KG1 (cell line): ENCODE measurements at regions not wholly inside any gene's neighbourhood (a gene's known extent, or its start where the extent isn't known, plus 50 kb on each side); places are given as distances from the start of the nearest gene placed in this dataset.
"Not testable (repeated sequence)": the region's sequence is repeated elsewhere in the genome, so short reads cannot be mapped to it uniquely, and the experiment has no call there.

Source experiments
- DNase-seq: peaks from one replicate; lab custom pipeline; 2025; lab: John Stamatoyannopoulos, UW

DNA sequence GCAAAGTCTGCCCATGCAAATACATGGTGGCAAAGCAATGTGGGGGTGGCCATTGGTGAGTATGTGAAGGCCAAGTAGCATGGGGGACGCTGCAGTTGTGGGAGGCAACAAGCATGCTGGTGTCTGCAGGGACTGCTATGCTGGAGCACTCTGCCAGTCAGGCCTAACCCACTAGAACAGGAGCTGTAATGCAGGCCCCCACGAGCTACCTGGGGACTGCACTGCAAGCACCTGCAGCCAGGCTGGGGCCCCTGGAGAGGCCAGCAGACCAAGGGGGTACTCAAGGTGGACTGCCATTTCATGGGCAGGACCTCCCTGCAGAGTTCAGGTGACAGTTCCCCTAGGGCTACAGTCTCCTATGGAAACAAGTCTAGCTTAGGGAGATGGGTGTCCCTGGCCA, 183.8 kb upstream of the PDE4D start:
- no peak for DNase-seq

DNA sequence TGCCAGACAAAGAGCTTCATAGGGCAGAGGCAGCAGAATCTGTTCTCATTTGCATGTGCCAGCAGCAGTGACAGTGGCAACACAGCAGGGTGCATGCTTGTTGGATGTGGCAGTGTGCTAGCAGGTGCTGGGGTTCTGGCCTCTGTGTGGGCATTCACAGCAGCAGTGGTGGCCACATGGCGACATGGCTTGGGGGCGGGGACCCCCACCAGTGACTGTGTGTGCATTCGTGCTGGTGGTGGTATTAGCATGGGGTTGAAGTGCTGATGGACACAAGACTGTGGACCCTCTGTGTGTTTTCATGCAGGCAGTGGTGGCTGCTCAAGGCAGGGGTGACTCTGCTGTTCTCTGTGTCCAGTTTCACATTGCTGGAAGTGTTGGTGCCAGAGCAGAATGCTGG, 183.2 kb upstream of the PDE4D start:
- no peak for DNase-seq

- DNase-seq = no peak
Measured at GRCh38 chr5:60066502-60066901, 173.0 kb upstream of the PDE4D start.

GRCh38 chr5:60060389-60060788, 166.9 kb upstream of the PDE4D start:
- DNase-seq = no peak

- no peak for DNase-seq
Measured at GRCh38 chr5:60056191-60056590, 162.7 kb upstream of the PDE4D start.

DNA sequence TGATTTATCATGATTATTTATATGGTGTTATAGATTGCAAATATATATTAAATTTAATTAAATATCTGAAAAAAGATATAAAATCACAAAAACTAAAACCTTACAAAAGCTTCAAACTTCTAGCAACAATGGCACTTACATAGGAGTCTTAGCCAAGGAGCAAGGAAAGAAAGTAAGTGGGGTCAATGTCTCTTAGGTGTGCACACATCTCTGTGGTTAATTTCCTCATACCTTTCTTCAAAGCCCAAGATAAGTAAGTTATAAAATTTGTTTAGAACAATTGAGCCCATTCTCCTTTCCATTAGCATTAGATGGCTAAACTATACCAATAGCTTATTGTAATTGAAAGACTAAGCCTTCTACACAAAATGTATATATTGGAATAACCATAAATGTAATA, 161.6 kb upstream of the PDE4D start:
- no peak for DNase-seq

- not testable (repeated sequence) for DNase-seq
Measured at GRCh38 chr5:60041996-60042664, 148.6 kb upstream of the PDE4D start.

- DNase-seq = not testable (repeated sequence)
Measured at GRCh38 chr5:60041508-60041907, 148.0 kb upstream of the PDE4D start.

- DNase-seq = no peak
Measured at GRCh38 chr5:60036192-60036938, 142.8 kb upstream of the PDE4D start.

DNA sequence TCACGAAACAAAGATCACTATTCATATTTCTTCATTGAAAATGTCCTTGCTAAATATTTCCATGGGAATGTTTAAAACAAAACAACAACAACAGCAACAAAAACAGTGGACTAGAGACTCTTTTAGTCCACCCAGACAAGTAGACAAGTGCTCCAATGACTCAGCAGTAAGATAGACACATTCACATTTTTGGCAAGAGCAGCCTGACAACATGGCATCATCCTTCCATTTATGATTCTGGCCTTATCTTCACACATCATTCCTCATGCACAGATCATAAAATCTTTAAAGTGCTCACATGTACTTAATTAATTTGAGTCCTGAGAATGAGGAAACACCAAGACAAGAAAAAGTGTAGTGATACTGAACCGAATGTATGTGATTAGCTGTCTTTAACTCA, 132.6 kb upstream of the PDE4D start:
- DNase-seq = no peak

DNA sequence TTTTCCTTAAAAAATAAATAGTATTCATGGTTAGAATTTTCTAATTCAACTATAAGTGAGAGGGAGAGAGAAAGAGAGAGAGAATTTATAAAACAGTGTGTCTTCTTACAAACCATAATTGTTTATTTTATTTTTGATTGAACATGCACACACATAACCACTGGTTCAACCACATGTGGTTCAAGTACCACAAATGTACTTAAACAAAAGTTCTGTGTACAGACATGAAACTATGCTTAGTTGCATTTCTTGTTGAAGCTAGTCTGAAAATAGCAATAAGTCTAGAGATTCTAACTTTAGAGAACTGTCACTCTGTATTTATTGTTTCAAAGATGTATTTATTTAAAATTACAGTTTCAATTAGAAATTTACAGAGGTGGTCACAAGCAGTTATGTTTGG, 130.6 kb upstream of the PDE4D start:
- DNase-seq = no peak

GRCh38 chr5:60023255-60023654, 129.7 kb upstream of the PDE4D start:
- no peak for DNase-seq

GRCh38 chr5:60020457-60020856, 126.9 kb upstream of the PDE4D start:
- DNase-seq = no peak

GRCh38 chr5:60018960-60019359, 125.4 kb upstream of the PDE4D start:
- not testable (repeated sequence) for DNase-seq

DNA sequence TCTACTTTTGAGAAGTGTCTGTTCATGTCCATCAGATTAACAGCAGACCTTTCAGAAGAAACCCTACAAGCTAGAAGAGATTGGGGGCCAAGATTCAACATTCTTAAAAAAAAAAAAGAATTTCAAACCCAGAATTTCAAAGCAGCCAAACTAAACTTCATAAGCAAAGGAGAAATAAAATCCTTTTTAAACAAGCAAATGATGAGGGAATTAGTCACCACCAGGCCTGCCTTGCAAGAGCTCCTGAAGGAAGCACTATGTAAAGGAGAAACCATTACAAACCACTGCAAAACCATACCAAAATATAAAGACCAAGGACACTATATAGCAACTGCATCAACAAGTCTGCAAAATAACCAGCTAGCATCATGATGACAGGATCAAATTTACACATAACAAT, 124.6 kb upstream of the PDE4D start:
- no peak for DNase-seq

DNA sequence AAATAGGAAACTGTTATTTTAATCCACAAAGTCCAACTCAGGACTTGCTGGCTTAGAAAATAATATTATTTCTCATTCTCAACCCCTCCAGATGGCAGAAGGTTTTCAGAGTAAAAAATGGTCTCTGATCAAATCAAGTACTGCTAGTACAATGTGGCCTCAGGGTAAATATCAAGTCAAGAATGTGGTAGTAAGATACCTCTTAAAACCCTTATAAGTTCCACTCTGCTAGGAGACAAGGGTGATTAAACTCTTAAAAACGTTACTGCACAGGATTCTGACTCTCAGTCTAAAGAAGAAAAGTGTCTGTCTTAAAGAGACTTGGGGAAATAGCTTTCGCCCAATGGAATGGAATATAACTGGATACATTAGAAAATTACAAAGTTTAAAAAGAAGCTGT, 120.8 kb upstream of the PDE4D start:
- DNase-seq = no peak

DNA sequence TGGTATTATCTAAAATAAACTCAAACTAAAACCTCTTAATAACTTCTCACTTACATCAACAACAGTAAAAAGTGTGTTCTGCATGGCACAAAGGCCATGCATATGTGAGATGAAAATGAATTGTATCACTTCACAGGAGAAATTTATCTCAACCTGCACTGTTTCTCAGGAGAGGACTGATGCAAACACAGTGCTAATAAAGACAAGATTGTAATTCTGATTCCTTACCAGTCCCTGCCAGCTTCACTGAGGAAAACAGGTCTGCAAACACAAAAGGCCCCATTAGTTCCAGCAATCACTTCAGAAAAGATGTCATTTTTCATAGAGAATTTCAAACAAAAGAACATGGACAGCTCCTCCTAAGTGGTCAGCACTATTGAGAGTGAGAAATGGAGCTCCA, 117.3 kb upstream of the PDE4D start:
- DNase-seq = no peak

GRCh38 chr5:60010328-60010727, 116.8 kb upstream of the PDE4D start:
- DNase-seq = no peak

- no peak for DNase-seq
Measured at GRCh38 chr5:60007729-60008128, 114.2 kb upstream of the PDE4D start.

GRCh38 chr5:59999056-59999455, 105.5 kb upstream of the PDE4D start:
- no peak for DNase-seq

DNA sequence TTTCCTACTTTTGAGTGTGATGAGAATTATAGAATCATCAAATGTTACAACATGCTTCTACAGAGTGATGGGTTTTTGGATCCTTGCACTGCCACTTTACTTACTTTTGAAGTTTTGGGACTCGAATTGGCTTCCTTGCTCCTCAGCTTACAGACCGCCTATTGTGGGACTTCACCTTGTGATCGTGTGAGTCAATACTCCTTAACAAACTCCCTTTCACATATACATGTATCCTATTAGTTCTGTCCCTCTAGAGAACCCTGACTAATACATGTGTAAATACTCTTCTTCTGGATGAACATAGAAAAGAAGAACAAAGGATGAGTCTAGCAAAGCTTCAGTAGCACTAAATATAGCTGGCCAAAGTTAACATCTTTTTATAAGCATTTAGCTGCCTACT, 98.7 kb upstream of the PDE4D start:
- DNase-seq = no peak

GRCh38 chr5:59988396-59988795, 94.9 kb upstream of the PDE4D start:
- DNase-seq = no peak

DNA sequence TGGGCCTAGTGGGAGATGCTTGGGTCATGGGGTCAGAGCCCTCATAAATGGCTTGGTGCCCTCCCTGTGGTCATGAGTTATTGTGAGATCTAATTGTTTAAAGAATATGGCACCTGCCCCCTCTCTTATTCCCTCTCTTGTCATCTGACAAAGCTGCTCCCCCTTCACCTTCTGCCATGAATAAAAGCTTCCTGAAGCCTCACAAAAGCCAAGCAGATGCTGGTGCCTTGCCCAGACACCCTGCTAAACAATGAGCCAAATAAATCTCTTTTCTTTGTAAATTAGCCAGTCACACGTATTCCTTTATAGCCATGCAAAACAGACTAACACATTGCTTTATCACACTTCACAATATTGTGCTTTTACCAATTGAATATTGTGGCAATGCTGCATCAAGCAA, 82.8 kb upstream of the PDE4D start:
- no peak for DNase-seq

DNA sequence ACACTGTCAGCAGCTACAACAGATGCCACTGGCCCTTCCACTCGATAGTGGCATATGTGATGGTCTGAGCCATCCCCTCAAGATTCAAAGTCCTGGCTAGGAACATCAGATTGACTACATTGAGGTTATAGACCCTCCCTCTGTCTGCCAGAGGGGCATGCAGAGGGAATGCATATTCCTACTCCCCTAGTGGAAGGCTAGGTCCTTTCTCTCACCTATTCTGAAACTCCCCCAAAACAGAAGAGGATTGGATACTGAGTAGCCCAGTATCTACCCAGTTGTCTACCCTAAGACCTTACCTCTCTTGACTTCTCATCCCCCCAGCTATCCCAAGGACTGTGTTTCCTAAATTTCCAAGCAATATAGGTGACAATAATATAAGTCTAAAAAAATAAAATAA, 78.5 kb upstream of the PDE4D start:
- DNase-seq = no peak
